NCI-H82 (cell line): ENCODE measurements at regions not wholly inside any gene's neighbourhood (a gene's known extent, or its start where the extent isn't known, plus 50 kb on each side); places are given as distances from the start of the nearest gene placed in this dataset.

ENCODE experiments used
- DNase-seq: peaks from one replicate; lab custom pipeline; 2025; lab: John Stamatoyannopoulos, UW

GRCh38 chr2:74036010-74036409, 51.3 kb downstream of the TET3 start:
- no peak for DNase-seq

- DNase-seq = no peak
Observed at GRCh38 chr2:74036450-74037195, 51.9 kb downstream of the TET3 start.

- peak; percentile 73 for DNase-seq
Observed at GRCh38 chr2:74037379-74037860, 52.7 kb downstream of the TET3 start.

- DNase-seq = no peak
Observed at GRCh38 chr2:74039611-74040010, 54.9 kb downstream of the TET3 start.

- DNase-seq = no peak
Observed at GRCh38 chr2:74041182-74041581, 56.5 kb downstream of the TET3 start.

GRCh38 chr2:74041726-74042125, 57.0 kb downstream of the TET3 start:
- DNase-seq = no peak

GRCh38 chr2:74042606-74043005, 57.9 kb downstream of the TET3 start:
- DNase-seq = no peak

- DNase-seq = no peak
Observed at GRCh38 chr2:74043345-74044329, 58.9 kb downstream of the TET3 start.

GRCh38 chr2:74044999-74045398, 60.3 kb downstream of the TET3 start:
- DNase-seq = no peak

- no peak for DNase-seq
Observed at GRCh38 chr2:74045454-74045853, 60.7 kb downstream of the TET3 start.

GRCh38 chr2:74046441-74046840, 61.7 kb downstream of the TET3 start:
- no peak for DNase-seq

GRCh38 chr2:74047152-74047551, 62.4 kb downstream of the TET3 start:
- no peak for DNase-seq

GRCh38 chr2:74048147-74048546, 63.4 kb downstream of the TET3 start:
- DNase-seq = no peak

GRCh38 chr2:74048843-74049519, 64.3 kb downstream of the TET3 start:
- no peak for DNase-seq

GRCh38 chr2:74050151-74050550, 65.4 kb downstream of the TET3 start:
- no peak for DNase-seq

GRCh38 chr2:74051504-74051903, 66.8 kb downstream of the TET3 start:
- DNase-seq = peak; percentile 60

GRCh38 chr2:74052732-74053710, 68.3 kb downstream of the TET3 start:
- no peak for DNase-seq

- DNase-seq = no peak
Observed at GRCh38 chr2:74053959-74054715, 69.4 kb downstream of the TET3 start.

GRCh38 chr2:74059137-74059775, 74.5 kb downstream of the TET3 start:
- no peak for DNase-seq

- no peak for DNase-seq
Observed at GRCh38 chr2:74063486-74063885, 78.8 kb downstream of the TET3 start.
